Naive thymus-derived CD8-positive, alpha-beta T cell (primary cell): ENCODE measurements at regions not wholly inside any gene's neighbourhood (a gene's known extent, or its start where the extent isn't known, plus 50 kb on each side); places are given as distances from the start of the nearest gene placed in this dataset.
"Not testable (repeated sequence)": the region's sequence is repeated elsewhere in the genome, so short reads cannot be mapped to it uniquely, and the experiment has no call there.

ENCODE experiments used
- ATAC-seq, 2 donors: fragments of 150-1000 bp; cut with Tn5 transposase in 1 of 2; sonication (Bioruptor Pico), chemical (Tn5 transposase) in 1 of 2; 1 replicate in 1 of 2; 2 replicates in 1 of 2; pipeline ENCODE4 v1.10.0; 2021; ENCODE audit warnings: mild to moderate bottlenecking in 2 of 2, moderate library complexity in 2 of 2
- POLR2A ChIA-PET: fragments of 350-600 bp; sonication (Branson Sonifier 250); formaldehyde crosslinking; loops from one replicate; lab custom pipeline; 2021; ENCODE audit warnings: antibody characterized with exemption; lab: Charles Lee
- DNase-seq, 10 donors: peaks; one replicate each; pipeline versions ENCODE4 v3.0.0 to v3.0.0-alpha.2; 2020 to 2022
- H3K27ac Mint-ChIP-seq, 10 donors: one replicate each; pipeline ENCODE4 v1.8.0; 2020 to 2022; ENCODE audit warnings: mild to moderate bottlenecking in 10 of 10, mixed read lengths in 10 of 10, moderate library complexity in 4 of 10, inconsistent platforms in 1 of 10
- H3K27me3 Mint-ChIP-seq, 5 donors: one replicate each; pipeline ENCODE4 v1.8.0; 2021 to 2022; ENCODE audit warnings: mixed read lengths in 5 of 5
- H3K36me3 Mint-ChIP-seq, 3 donors: one replicate each; pipeline ENCODE4 v1.8.0; 2020 to 2022; ENCODE audit warnings: mixed read lengths in 3 of 3, mild to moderate bottlenecking in 2 of 3, inconsistent platforms in 1 of 3
- H3K4me1 Mint-ChIP-seq, 4 donors: one replicate each; pipeline ENCODE4 v1.8.0; 2021 to 2022; ENCODE audit warnings: mixed read lengths in 4 of 4
- H3K4me3 Mint-ChIP-seq, 10 donors: one replicate each; pipeline ENCODE4 v1.8.0; 2020 to 2022; ENCODE audit warnings: mild to moderate bottlenecking in 10 of 10, mixed read lengths in 10 of 10, moderate library complexity in 6 of 10, inconsistent platforms in 1 of 10
- H3K9me3 Mint-ChIP-seq, 9 donors: one replicate each; pipeline ENCODE4 v1.8.0; 2020 to 2022; ENCODE audit warnings: mixed read lengths in 9 of 9, mild to moderate bottlenecking in 3 of 9, inconsistent platforms in 1 of 9, moderate library complexity in 1 of 9

DNA sequence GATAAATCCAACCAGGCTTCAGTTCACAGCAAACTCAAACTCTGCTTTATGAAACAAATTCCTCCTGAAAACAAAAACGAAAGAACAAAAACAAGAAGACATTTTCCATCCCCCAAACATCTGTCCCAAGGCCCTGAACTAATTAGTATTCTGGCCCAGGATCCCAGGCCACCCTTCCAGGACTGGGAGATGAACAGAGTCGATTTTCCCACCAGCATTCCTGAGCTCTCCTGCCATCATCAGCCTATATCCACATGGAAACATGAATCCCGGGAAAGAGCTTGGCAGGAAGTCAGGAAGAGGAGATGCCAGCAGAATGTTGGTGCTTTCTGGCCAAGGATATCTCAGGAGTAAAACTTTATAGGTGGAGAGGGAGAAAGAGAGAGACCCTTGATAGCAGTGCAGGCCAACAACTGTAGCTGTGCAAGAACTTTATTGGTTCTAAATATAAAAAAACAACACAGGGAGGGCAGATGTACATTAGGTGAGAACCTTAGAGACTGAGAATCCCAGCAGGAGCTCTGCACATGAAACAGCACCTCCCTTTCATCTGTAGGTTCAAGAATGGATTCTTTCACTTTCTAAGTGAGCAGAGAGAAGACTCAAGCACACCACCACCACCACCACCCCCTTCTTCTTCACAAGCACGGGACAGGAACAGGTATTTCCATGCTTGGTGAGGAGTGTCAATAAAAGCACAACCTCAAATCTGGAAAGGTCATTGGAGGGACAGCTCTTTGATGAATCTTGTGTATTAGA lies 190.7 kb upstream of the TAS2R1 start:
- no peak for ATAC-seq
- DNase-seq, result no peak
- no peaks in the 10 kb centered on the region for H3K36me3 Mint-ChIP-seq
- peaks cover 0 to 7% (median 0%) of the 10 kb centered on the region in 9 donors for H3K9me3 Mint-ChIP-seq
- peaks cover 0 to 3% (median 0%) of the 10 kb centered on the region in 5 donors for H3K27me3 Mint-ChIP-seq
- POLR2A ChIA-PET, result no interaction called here
- H3K27ac Mint-ChIP-seq, result no peak overlapping the region
- peaks cover 0 to 2% (median 0%) of the 10 kb centered on the region in 4 donors for H3K4me1 Mint-ChIP-seq
- no peak overlapping the region for H3K4me3 Mint-ChIP-seq

DNA sequence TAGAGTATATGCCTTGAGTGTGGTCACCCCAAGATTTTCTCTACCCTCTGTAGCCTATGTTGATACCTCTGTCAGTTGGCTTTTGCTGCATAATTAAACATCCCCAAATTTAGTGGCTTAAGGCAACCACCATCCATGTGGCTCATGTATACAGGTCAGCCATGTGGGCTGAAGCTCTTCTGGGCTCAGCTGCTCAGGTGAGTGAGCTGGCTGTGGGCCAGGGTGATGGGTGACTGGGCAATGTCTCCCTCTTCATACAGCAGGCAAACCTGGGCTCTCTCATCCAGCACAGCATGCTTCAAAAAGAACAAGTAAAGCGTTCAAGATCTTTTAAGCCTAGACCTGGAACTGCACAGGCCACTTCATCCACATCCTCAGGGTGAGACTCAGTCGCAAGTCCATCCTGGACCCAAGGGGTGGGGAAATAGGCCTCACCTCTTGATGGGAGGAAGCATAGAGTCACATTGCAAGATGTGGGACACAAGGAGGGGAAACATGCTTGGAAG lies 188.2 kb upstream of the TAS2R1 start:
- Mint-ChIP-seq H3K36me3 (no peaks in the 10 kb centered on the region), H3K9me3 (peaks cover 0 to 5% (median 0%) of the 10 kb centered on the region in 9 donors), H3K27ac (no peak overlapping the region), H3K27me3 (peaks cover 0 to 3% (median 0%) of the 10 kb centered on the region in 5 donors), H3K4me3 (no peak overlapping the region), H3K4me1 (peaks cover 0 to 2% (median 0%) of the 10 kb centered on the region in 4 donors)
- POLR2A ChIA-PET, result no interaction called here
- DNase-seq, result no peak
- no peak for ATAC-seq

DNA sequence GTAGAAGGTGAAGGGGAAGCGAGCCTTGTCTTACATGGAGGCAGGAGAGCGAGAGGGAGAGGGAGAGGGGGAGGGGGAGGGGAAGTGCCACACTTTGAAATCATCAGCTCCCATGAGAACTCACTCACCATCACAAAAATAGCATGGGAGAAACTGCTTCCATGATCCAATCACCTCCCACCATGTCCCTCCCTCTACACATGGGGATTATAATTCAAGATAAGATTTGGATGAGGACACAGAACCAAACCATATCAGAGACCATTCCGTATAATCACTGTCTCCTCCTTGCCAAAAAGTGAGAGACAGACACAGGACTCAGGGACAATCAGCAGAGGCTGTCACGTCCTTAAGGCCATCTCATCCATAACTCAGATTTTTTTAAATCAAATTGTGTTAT lies 187.7 kb upstream of the TAS2R1 start:
- ATAC-seq, result no peak
- DNase-seq, result no peak
- Mint-ChIP-seq H3K27me3 (peaks cover 0 to 3% (median 0%) of the 10 kb centered on the region in 5 donors), H3K4me3 (no peak overlapping the region), H3K4me1 (peaks cover 0 to 2% (median 0%) of the 10 kb centered on the region in 4 donors), H3K36me3 (no peaks in the 10 kb centered on the region), H3K9me3 (peaks cover 0 to 5% (median 0%) of the 10 kb centered on the region in 9 donors), H3K27ac (no peak overlapping the region)
- POLR2A ChIA-PET, result no interaction called here

DNA sequence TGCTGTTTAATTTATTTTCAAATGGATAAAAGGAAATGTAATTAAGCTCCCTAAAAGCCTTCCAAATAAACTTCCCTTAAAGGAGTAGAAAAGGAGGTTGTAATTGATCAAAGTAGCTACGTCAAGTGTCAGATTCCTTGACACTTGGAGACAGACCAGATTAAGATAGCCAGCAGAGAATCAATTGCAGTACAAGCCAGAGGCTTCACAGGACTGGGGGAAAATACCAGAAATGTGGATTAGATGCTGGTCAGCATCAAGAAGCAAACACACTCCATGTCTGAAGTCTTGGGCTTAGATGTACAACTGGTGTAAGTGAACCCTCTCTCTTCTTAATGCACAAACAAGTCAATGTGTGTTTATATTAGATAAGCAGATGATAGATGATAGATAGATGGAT lies 184.9 kb upstream of the TAS2R1 start:
- no peak overlapping the region for H3K4me3 Mint-ChIP-seq
- H3K9me3 Mint-ChIP-seq, result peaks cover 0 to 22% (median 5%) of the 10 kb centered on the region in 9 donors
- H3K4me1 Mint-ChIP-seq, result no peaks in the 10 kb centered on the region
- peaks cover 0 to 4% (median 0%) of the 10 kb centered on the region in 3 donors for H3K36me3 Mint-ChIP-seq
- POLR2A ChIA-PET, result no interaction called here
- no peak overlapping the region for H3K27ac Mint-ChIP-seq
- H3K27me3 Mint-ChIP-seq, result peaks cover 0 to 9% (median 5%) of the 10 kb centered on the region in 5 donors
- DNase-seq (no peak), ATAC-seq (no peak)

DNA sequence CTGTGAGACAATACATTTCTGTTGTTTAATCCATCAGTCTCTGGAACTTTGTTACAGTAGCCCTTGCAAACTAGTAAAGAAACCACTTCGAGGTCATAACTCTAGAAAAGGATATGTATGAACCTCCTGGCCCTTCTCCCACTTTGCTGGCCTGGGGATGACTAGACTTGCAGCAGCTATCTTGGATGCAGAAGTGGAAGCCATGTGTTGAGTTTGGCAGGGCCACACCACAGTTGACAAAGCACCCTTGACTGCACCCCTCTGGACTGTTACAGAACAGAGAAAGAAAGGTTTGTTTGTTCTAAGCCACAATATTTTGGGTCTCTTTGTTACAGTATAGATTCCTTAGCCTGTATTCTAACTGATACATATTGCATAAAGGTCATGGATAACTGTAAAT lies 183.2 kb upstream of the TAS2R1 start:
- DNase-seq (no peak), ATAC-seq (no peak)
- H3K27me3 Mint-ChIP-seq, result peaks cover 0 to 9% (median 5%) of the 10 kb centered on the region in 5 donors
- H3K27ac Mint-ChIP-seq, result no peak overlapping the region
- H3K36me3 Mint-ChIP-seq, result peaks cover 0 to 4% (median 0%) of the 10 kb centered on the region in 3 donors
- no peaks in the 10 kb centered on the region for H3K4me1 Mint-ChIP-seq
- H3K4me3 Mint-ChIP-seq, result no peak overlapping the region
- POLR2A ChIA-PET, result no interaction called here
- H3K9me3 Mint-ChIP-seq, result peaks cover 0 to 39% (median 6%) of the 10 kb centered on the region in 9 donors

- H3K4me3 Mint-ChIP-seq, POLR2A ChIA-PET, H3K27me3 Mint-ChIP-seq, H3K4me1 Mint-ChIP-seq, DNase-seq, ATAC-seq, H3K27ac Mint-ChIP-seq, H3K36me3 Mint-ChIP-seq: not testable (repeated sequence)
- peaks cover 7 to 70% (median 15%) of the 10 kb centered on the region in 9 donors for H3K9me3 Mint-ChIP-seq
Measured at GRCh38 chr5:9807366-9807765, 177.2 kb upstream of the TAS2R1 start.

GRCh38 chr5:9801908-9802307 lies 171.8 kb upstream of the TAS2R1 start:
- no peak overlapping the region for H3K4me3 Mint-ChIP-seq
- H3K27me3 Mint-ChIP-seq, result peaks cover 0 to 1% (median 0%) of the 10 kb centered on the region in 5 donors
- H3K27ac Mint-ChIP-seq, result no peak overlapping the region
- DNase-seq (no peak), ATAC-seq (no peak)
- peaks cover 3 to 25% (median 14%) of the 10 kb centered on the region in 9 donors for H3K9me3 Mint-ChIP-seq
- POLR2A ChIA-PET, result no interaction called here
- no peaks in the 10 kb centered on the region for H3K4me1 Mint-ChIP-seq
- H3K36me3 Mint-ChIP-seq, result no peaks in the 10 kb centered on the region

DNA sequence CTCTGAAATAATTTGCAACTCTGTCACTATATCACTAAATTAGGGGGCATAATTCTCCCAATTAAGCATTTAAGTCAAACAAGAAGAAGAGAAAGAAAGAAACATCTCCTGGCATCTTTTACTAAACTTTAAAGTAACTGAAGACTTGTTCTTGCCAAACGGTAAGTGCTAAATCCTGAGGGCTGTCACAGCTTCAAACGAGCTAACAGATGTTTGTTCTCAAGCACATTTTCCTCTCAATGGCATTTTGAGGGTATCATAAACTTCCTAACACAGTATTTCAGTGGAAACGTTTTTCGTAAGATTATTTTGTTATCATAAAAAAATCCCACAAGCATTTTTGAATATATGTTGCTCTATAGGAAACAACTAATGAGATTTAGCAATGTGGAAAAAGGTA lies 169.5 kb upstream of the TAS2R1 start:
- Mint-ChIP-seq H3K27me3 (peaks cover 0 to 4% (median 0%) of the 10 kb centered on the region in 5 donors), H3K4me1 (no peaks in the 10 kb centered on the region), H3K9me3 (peaks cover 0 to 12% (median 2%) of the 10 kb centered on the region in 9 donors), H3K27ac (no peak overlapping the region), H3K4me3 (no peak overlapping the region), H3K36me3 (no peaks in the 10 kb centered on the region)
- POLR2A ChIA-PET, result no interaction called here
- no peak for DNase-seq
- ATAC-seq, result no peak

DNA sequence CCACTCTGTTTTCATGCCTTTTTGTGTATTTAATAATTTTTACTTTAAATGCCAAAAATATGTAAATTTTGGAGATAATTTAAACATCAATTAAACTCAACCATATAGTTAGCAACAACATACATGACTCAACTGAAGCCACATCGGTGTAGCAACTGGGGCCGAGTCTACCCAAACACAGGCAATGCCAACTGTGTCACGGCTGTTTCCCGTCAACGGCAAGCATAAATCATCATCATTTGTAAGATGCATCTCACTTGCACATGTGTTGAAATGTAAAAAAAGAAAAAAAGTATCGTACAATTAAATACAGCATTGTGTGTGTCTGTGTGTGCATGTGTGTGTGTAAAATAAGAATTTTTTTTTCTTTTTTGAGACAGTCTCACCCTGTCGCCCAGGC lies 160.1 kb upstream of the TAS2R1 start:
- POLR2A ChIA-PET, result no interaction called here
- Mint-ChIP-seq H3K9me3 (peaks cover 0 to 8% (median 0%) of the 10 kb centered on the region in 9 donors), H3K27ac (no peak overlapping the region), H3K36me3 (no peaks in the 10 kb centered on the region), H3K4me1 (no peaks in the 10 kb centered on the region), H3K4me3 (no peak overlapping the region), H3K27me3 (peaks cover 0 to 3% (median 0%) of the 10 kb centered on the region in 5 donors)
- no peak for ATAC-seq
- no peak for DNase-seq

DNA sequence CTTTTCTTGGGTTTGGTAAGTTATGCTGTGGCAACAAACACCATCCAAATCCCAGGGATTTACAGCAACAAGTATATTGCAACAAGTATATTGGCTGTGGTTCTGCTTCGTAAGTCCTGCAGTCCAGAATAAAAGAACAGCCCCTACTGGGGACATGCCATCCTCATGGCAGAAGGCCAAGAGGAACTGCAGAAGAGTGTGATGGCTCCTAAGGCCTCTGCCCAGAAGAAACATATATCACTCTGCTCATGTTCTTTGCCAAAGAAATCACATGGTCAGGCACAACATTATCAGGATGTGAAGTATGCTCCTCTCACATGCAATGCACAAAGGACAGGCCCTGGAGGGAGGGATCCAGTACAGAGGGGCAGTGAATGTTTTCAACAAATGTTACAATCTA lies 159.6 kb upstream of the TAS2R1 start:
- Mint-ChIP-seq H3K36me3 (no peaks in the 10 kb centered on the region), H3K4me1 (no peaks in the 10 kb centered on the region), H3K9me3 (peaks cover 0 to 10% (median 0%) of the 10 kb centered on the region in 9 donors), H3K27me3 (peaks cover 0 to 3% (median 0%) of the 10 kb centered on the region in 5 donors), H3K4me3 (no peak overlapping the region), H3K27ac (no peak overlapping the region)
- no peak for DNase-seq
- ATAC-seq, result no peak
- POLR2A ChIA-PET, result no interaction called here

DNA sequence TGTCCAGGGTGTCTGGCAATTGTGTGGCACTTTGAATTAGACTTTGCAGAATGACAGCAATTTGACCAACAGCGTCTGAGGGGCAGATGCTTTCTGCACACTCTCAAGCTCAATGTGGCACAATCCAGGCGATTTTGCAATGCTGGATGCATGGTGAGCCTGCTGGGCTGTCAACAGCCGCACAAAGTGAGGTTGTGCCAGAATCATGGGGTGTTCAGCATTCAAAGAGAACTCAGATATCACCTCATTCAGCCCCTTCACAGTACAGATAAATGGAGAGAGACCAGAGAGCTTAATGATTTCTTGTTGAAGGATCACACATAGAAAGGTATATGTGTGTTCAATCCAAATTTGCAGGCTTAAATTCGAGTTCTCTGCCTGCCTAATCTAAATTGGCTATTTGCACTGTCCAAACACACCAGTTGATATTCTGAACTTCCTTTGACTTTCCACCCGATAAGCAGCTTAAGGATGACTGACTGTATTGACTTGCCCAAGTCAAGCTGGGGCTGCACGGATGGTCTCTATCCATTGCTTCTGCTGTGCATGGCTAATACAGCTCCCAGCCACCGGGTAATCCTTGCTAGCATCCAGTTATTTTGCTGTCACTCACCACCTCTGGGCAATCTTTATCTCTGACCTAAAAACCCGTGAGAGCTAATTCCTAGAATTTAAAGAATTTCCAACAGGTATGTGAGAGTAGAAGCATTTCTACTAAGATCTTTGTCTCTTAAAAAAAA lies 157.9 kb upstream of the TAS2R1 start:
- Mint-ChIP-seq H3K27ac (no peak overlapping the region), H3K27me3 (peaks cover 0 to 3% (median 0%) of the 10 kb centered on the region in 5 donors), H3K36me3 (no peaks in the 10 kb centered on the region), H3K4me1 (no peaks in the 10 kb centered on the region), H3K9me3 (peaks cover 0 to 12% (median under 1%) of the 10 kb centered on the region in 9 donors), H3K4me3 (no peak overlapping the region)
- POLR2A ChIA-PET, result no interaction called here
- DNase-seq (no peak), ATAC-seq (no peak)

DNA sequence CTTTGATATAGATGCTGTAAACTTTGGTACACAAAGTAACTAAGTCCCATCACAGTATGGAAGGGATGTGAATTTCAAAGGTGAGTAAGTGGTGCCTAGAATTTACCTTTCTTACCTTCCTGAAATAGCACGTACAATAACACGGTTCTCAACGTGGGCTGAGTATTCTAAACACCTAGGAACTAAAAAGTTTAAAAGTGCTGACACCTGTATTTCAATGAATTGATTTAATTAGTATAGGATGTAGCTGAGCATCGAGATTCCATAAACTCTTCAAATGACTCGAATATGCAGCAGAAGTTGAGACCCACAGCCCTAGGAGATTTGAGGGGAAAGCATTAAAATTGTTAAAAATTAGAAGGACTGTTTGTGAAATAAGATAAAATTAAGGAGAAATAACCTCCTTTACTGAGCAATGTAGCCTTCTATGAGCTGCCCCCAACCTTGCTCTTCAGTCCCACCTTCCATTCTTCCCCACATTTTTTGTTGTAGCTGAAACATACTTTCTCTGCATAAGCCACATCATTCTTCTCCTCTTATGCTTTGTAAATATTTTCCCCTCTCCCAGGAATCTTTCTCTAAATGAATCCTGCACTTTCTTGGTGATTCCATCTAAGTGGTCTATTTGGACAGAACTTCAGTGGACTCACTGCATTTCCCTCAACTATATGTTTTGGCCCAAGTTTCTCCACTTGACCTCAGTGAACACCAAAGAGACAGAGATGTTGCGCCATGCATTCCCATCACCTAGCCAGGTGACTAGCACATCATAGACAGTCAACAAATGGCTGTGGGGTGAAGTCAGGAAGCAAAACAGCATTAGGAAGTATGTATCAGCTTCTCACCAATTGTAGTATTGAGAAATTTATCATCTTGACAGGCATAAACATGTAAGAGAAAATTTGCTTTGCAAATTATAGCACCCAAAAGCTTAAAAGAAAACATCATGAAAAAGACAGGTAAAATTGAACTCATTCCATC lies 156.5 kb upstream of the TAS2R1 start:
- H3K9me3 Mint-ChIP-seq, result peaks cover 0 to 8% (median 5%) of the 10 kb centered on the region in 9 donors
- POLR2A ChIA-PET, result no interaction called here
- H3K4me3 Mint-ChIP-seq, result no peak overlapping the region
- H3K4me1 Mint-ChIP-seq, result no peaks in the 10 kb centered on the region
- no peak for ATAC-seq
- peaks cover 0 to 3% (median 0%) of the 10 kb centered on the region in 3 donors for H3K36me3 Mint-ChIP-seq
- DNase-seq, result no peak
- H3K27me3 Mint-ChIP-seq, result peaks cover 0 to 3% (median 0%) of the 10 kb centered on the region in 5 donors
- H3K27ac Mint-ChIP-seq, result no peak overlapping the region
